GM23338 (cell line): ENCODE measurements at regions not wholly inside any gene's neighbourhood (a gene's known extent, or its start where the extent isn't known, plus 50 kb on each side); places are given as distances from the start of the nearest gene placed in this dataset.

Experiments used
- ATAC-seq: fragments of 200-7000 bp; cut with Tn5 transposase; 3 replicates; pipeline ENCODE4 v1.9.1; 2020
- DNase-seq: peaks from one replicate; pipeline ENCODE4 v3.0.0-alpha.2; 2015; ENCODE audit warnings: low spot score
- H2AFZ ChIP-seq: fragments of 200-600 bp; sonication (generic); 2 replicates; pipeline ENCODE4 v1.8.0; 2016; ENCODE audit warnings: antibody characterized with exemption, mild to moderate bottlenecking, moderate library complexity
- H3F3A ChIP-seq: fragments of 200-600 bp; sonication (generic); replicated peaks from 2 replicates; pipeline ENCODE4 v1.8.0; 2017; ENCODE audit warnings: antibody characterized with exemption, mixed run types, low read depth
- H3K27ac ChIP-seq: fragments of 200-600 bp; sonication (generic); 2 replicates; pipeline ENCODE4 v1.6.1; 2016; ENCODE audit warnings: low read depth
- H3K27me3 ChIP-seq: fragments of 200-600 bp; sonication (generic); 2 replicates; pipeline ENCODE4 v1.8.0; 2016; ENCODE audit warnings: mild to moderate bottlenecking, mixed run types, moderate library complexity; ENCODE audit not compliant: insufficient read depth
- H3K36me3 ChIP-seq: fragments of 200-600 bp; sonication (generic); 2 replicates; pipeline ENCODE4 v1.8.0; 2016; ENCODE audit warnings: mild to moderate bottlenecking; ENCODE audit not compliant: insufficient read depth
- H3K4me1 ChIP-seq: fragments of 200-600 bp; sonication (generic); 2 replicates; pipeline ENCODE4 v1.8.0; 2016; ENCODE audit warnings: mild to moderate bottlenecking, moderate library complexity; ENCODE audit not compliant: insufficient read depth
- H3K4me2 ChIP-seq: fragments of 200-600 bp; sonication (generic); 2 replicates; pipeline ENCODE4 v1.7.1; 2017; ENCODE audit warnings: mixed run types
- H3K4me3 ChIP-seq: fragments of 200-600 bp; sonication (generic); 2 replicates; pipeline ENCODE4 v1.6.1; 2016; ENCODE audit warnings: mixed run types
- H3K79me2 ChIP-seq: fragments of 200-600 bp; sonication (generic); replicated peaks from 2 replicates; pipeline ENCODE4 v1.8.0; 2017; ENCODE audit warnings: mild to moderate bottlenecking; ENCODE audit not compliant: insufficient read depth
- H3K9me2 ChIP-seq: fragments of 200-600 bp; sonication (generic); 2 replicates; pipeline ENCODE4 v1.8.0; 2017; ENCODE audit not compliant: insufficient read depth
- H4K20me1 ChIP-seq: fragments of 200-600 bp; sonication (generic); replicated peaks from 2 replicates; pipeline ENCODE4 v1.8.0; 2017; ENCODE audit warnings: mild to moderate bottlenecking; ENCODE audit not compliant: insufficient read depth
- H3K27ac Mint-ChIP-seq: 2 replicates; pipeline ENCODE4 v1.8.0; 2020; ENCODE audit warnings: inconsistent platforms, mild to moderate bottlenecking, moderate library complexity, mixed read lengths
- H3K27me3 Mint-ChIP-seq: 3 replicates; pipeline ENCODE4 v1.8.0; 2022; ENCODE audit warnings: low read depth, mild to moderate bottlenecking, moderate library complexity, mixed read lengths, inconsistent platforms; ENCODE audit not compliant: insufficient read depth, poor library complexity
- H3K36me3 Mint-ChIP-seq: 3 replicates; pipeline ENCODE4 v1.8.0; 2021; ENCODE audit warnings: low read depth, mild to moderate bottlenecking, inconsistent platforms, moderate library complexity, mixed read lengths
- H3K4me1 Mint-ChIP-seq: 3 replicates; pipeline ENCODE4 v1.8.0; 2020; ENCODE audit warnings: mild to moderate bottlenecking, inconsistent platforms, mixed read lengths
- H3K4me3 Mint-ChIP-seq: 3 replicates; pipeline ENCODE4 v1.8.0; 2021; ENCODE audit warnings: moderate library complexity, mild to moderate bottlenecking, inconsistent platforms, mixed read lengths
- H3K9me3 Mint-ChIP-seq: 3 replicates; pipeline ENCODE4 v1.8.0; 2020; ENCODE audit warnings: moderate library complexity, mild to moderate bottlenecking, inconsistent platforms, mixed read lengths
- JUNB ChIP-seq: IDR thresholded peaks from one replicate; pipeline ENCODE4 v1.6.1; 2016; ENCODE audit warnings: antibody characterized with exemption; ENCODE audit not compliant: unreplicated experiment
- ZNF114 ChIP-seq: fragments of 250-450 bp; sonication (Bioruptor Pico); IDR thresholded peaks from 2 replicates; pipeline ENCODE4 v1.5.0; 2020; ENCODE audit warnings: mild to moderate bottlenecking, moderate library complexity
- TF ChIP-seq, protein P1 (sequence below): fragments of 250-450 bp; sonication (Bioruptor Pico); IDR thresholded peaks from 2 replicates; pipeline ENCODE4 v1.5.0; 2020; ENCODE audit warnings: mild to moderate bottlenecking, moderate library complexity
- TF ChIP-seq, protein P2 (sequence below): IDR thresholded peaks from one replicate; pipeline ENCODE4 v1.6.1; 2018; ENCODE audit warnings: antibody characterized with exemption; ENCODE audit not compliant: unreplicated experiment

DNA sequence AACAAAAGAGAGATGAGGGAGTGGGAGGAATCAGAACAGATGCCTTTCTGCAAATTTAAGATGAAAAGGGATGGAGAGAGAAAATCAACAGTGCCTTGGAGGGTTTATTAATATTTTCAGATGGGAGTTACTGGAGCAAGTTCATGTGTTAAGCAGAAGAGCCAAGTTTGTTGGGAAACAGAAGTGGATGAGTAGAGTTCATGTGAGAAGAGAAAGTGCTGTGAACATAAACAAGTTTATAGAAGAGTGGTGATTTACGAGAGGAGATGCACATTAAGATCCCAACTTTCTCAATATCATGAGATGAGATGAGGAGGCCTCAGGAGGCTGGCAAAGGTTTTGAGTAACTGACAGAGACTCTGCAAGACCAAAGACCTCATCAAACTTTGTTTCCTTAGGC, 274.1 kb upstream of the HTR2A start:
- DNase-seq = no peak
- H4K20me1 ChIP-seq = no peaks in the 10 kb centered on the region
- no peak overlapping the region for H3K27ac Mint-ChIP-seq
- no peaks in the 10 kb centered on the region for H3K36me3 Mint-ChIP-seq
- H3K4me1 ChIP-seq = no peaks in the 10 kb centered on the region
- H3K4me2 ChIP-seq = no peak overlapping the region
- H3K4me3 ChIP-seq = no peak overlapping the region
- no peaks in the 10 kb centered on the region for H3K4me1 Mint-ChIP-seq
- no peak overlapping the region for H3K4me3 Mint-ChIP-seq
- no peaks in the 10 kb centered on the region for H3K9me3 Mint-ChIP-seq
- no peaks in the 10 kb centered on the region for H3K27me3 ChIP-seq
- H3F3A ChIP-seq = no peaks in the 10 kb centered on the region
- no peak overlapping the region for H2AFZ ChIP-seq
- H3K27ac ChIP-seq = no peak overlapping the region
- peaks cover 2% of the 10 kb centered on the region for H3K27me3 Mint-ChIP-seq
- H3K79me2 ChIP-seq = no peaks in the 10 kb centered on the region
- H3K9me2 ChIP-seq = no peaks in the 10 kb centered on the region
- ATAC-seq = no peak
- TF ChIP-seq, protein P1, sequence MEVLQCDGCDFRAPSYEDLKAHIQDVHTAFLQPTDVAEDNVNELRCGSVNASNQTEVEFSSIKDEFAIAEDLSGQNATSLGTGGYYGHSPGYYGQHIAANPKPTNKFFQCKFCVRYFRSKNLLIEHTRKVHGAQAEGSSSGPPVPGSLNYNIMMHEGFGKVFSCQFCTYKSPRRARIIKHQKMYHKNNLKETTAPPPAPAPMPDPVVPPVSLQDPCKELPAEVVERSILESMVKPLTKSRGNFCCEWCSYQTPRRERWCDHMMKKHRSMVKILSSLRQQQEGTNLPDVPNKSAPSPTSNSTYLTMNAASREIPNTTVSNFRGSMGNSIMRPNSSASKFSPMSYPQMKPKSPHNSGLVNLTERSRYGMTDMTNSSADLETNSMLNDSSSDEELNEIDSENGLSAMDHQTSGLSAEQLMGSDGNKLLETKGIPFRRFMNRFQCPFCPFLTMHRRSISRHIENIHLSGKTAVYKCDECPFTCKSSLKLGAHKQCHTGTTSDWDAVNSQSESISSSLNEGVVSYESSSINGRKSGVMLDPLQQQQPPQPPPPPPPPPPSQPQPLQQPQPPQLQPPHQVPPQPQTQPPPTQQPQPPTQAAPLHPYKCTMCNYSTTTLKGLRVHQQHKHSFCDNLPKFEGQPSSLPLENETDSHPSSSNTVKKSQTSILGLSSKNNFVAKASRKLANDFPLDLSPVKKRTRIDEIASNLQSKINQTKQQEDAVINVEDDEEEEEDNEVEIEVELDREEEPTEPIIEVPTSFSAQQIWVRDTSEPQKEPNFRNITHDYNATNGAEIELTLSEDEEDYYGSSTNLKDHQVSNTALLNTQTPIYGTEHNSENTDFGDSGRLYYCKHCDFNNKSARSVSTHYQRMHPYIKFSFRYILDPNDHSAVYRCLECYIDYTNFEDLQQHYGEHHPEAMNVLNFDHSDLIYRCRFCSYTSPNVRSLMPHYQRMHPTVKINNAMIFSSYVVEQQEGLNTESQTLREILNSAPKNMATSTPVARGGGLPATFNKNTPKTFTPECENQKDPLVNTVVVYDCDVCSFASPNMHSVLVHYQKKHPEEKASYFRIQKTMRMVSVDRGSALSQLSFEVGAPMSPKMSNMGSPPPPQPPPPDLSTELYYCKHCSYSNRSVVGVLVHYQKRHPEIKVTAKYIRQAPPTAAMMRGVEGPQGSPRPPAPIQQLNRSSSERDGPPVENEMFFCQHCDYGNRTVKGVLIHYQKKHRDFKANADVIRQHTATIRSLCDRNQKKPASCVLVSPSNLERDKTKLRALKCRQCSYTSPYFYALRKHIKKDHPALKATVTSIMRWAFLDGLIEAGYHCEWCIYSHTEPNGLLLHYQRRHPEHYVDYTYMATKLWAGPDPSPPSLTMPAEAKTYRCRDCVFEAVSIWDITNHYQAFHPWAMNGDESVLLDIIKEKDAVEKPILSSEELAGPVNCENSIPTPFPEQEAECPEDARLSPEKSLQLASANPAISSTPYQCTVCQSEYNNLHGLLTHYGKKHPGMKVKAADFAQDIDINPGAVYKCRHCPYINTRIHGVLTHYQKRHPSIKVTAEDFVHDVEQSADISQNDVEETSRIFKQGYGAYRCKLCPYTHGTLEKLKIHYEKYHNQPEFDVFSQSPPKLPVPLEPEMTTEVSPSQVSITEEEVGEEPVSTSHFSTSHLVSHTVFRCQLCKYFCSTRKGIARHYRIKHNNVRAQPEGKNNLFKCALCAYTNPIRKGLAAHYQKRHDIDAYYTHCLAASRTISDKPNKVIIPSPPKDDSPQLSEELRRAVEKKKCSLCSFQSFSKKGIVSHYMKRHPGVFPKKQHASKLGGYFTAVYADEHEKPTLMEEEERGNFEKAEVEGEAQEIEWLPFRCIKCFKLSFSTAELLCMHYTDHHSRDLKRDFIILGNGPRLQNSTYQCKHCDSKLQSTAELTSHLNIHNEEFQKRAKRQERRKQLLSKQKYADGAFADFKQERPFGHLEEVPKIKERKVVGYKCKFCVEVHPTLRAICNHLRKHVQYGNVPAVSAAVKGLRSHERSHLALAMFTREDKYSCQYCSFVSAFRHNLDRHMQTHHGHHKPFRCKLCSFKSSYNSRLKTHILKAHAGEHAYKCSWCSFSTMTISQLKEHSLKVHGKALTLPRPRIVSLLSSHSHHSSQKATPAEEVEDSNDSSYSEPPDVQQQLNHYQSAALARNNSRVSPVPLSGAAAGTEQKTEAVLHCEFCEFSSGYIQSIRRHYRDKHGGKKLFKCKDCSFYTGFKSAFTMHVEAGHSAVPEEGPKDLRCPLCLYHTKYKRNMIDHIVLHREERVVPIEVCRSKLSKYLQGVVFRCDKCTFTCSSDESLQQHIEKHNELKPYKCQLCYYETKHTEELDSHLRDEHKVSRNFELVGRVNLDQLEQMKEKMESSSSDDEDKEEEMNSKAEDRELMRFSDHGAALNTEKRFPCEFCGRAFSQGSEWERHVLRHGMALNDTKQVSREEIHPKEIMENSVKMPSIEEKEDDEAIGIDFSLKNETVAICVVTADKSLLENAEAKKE (CRISPR knock-in tag) = no peak
- TF ChIP-seq JUNB (no peak), ZNF114 (CRISPR knock-in tag) (no peak)
- TF ChIP-seq, protein P2, sequence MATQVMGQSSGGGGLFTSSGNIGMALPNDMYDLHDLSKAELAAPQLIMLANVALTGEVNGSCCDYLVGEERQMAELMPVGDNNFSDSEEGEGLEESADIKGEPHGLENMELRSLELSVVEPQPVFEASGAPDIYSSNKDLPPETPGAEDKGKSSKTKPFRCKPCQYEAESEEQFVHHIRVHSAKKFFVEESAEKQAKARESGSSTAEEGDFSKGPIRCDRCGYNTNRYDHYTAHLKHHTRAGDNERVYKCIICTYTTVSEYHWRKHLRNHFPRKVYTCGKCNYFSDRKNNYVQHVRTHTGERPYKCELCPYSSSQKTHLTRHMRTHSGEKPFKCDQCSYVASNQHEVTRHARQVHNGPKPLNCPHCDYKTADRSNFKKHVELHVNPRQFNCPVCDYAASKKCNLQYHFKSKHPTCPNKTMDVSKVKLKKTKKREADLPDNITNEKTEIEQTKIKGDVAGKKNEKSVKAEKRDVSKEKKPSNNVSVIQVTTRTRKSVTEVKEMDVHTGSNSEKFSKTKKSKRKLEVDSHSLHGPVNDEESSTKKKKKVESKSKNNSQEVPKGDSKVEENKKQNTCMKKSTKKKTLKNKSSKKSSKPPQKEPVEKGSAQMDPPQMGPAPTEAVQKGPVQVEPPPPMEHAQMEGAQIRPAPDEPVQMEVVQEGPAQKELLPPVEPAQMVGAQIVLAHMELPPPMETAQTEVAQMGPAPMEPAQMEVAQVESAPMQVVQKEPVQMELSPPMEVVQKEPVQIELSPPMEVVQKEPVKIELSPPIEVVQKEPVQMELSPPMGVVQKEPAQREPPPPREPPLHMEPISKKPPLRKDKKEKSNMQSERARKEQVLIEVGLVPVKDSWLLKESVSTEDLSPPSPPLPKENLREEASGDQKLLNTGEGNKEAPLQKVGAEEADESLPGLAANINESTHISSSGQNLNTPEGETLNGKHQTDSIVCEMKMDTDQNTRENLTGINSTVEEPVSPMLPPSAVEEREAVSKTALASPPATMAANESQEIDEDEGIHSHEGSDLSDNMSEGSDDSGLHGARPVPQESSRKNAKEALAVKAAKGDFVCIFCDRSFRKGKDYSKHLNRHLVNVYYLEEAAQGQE = no peak
- no peaks in the 10 kb centered on the region for H3K36me3 ChIP-seq
